ENCODE measurements at regions not wholly inside any gene's neighbourhood (a gene's known extent, or its start where the extent isn't known, plus 50 kb on each side); places are given as distances from the start of the nearest gene placed in this dataset.

- H3K4me3 Mint-ChIP-seq, result no peak overlapping the region
- H3K9me3 Mint-ChIP-seq, result no peaks in the 10 kb centered on the region
- no peaks in the 10 kb centered on the region for H3K36me3 Mint-ChIP-seq
- DNase-seq (ENCODE audit: low spot score in 2 of 2) (no peak), ATAC-seq (no peak)
- H3K4me1 Mint-ChIP-seq, result peaks cover 26% of the 10 kb centered on the region
- H3K27ac Mint-ChIP-seq, result no peak overlapping the region
Measured at GRCh38 chr10:92747066-92747465, 57.3 kb downstream of the HHEX start.

DNA sequence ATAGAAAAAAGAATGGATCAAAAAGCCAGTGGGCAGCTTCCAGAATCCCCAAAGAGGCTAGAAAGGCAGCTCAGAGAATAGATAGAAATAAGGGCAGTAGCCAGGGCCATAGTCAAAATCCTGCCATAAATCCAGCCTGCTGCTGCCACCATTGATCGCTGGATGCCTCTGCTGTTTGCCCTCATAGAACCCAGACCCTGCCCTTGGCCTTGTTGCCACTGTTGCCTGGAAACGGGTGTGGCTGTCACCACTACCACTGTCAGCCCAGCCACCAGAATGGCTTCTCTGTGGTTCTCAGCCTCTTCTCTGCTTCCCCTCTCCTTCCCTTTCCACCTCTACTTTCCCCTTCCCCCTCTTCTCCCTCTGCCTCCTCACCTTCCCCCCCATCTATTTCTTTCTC lies 57.8 kb downstream of the HHEX start:
- ATAC-seq (peak; percentile 50), DNase-seq (ENCODE audit: low spot score in 2 of 2) (no peak)
- Mint-ChIP-seq H3K9me3 (no peaks in the 10 kb centered on the region), H3K4me3 (no peak overlapping the region), H3K27ac (no peak overlapping the region), H3K36me3 (no peaks in the 10 kb centered on the region), H3K4me1 (peaks cover 21% of the 10 kb centered on the region)

DNA sequence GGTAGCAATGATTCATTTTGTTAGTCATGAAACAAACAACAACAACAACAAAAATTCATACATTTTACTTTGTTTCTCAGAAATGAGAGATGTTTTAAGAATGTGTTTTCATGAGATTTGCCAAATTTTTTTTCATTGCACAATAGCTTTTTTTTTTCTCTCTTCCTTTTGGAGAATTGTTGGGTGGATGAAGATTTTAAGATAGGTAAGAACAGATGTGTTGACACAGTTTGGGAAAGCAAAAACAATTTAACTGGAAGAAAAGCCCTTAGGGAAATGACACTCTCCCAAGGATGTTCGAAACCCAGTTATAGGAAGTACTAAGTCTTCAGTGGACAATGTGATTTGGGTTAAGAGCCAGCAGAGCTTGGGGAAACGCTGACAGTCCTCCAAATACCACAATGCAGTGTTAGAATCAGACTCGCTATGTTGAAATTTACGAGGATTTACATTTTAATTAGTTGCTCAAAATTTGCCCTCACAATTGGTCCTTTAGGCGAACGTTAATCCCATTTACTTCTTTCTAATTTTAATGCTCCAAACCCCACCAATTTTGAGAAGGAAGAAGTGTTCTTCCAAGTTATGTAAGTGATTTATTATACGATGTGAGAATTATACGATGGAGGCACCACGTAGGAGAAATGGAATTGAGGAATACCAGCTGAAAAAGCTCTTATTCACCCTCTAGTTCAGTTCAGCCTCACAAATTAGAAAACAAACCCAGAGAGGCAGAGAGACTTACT lies 61.2 kb downstream of the HHEX start:
- H3K4me1 Mint-ChIP-seq, result peaks cover 19% of the 10 kb centered on the region
- H3K4me3 Mint-ChIP-seq, result no peak overlapping the region
- no peak overlapping the region for H3K27ac Mint-ChIP-seq

GRCh38 chr10:92751534-92751811 lies 61.7 kb downstream of the HHEX start:
- Mint-ChIP-seq H3K4me3 (no peak overlapping the region), H3K36me3 (no peaks in the 10 kb centered on the region), H3K4me1 (peaks cover 19% of the 10 kb centered on the region), H3K27ac (no peak overlapping the region), H3K9me3 (no peaks in the 10 kb centered on the region)
- ATAC-seq (no peak), DNase-seq (ENCODE audit: low spot score in 2 of 2) (no peak)

More for the DNA sequence above, 61.2 kb downstream of the HHEX start:
- DNase-seq (ENCODE audit: low spot score in 2 of 2), result no peak
- H3K9me3 Mint-ChIP-seq, result no peaks in the 10 kb centered on the region
- H3K36me3 Mint-ChIP-seq, result no peaks in the 10 kb centered on the region
- no peak for ATAC-seq

GRCh38 chr10:92751827-92752226 lies 62.1 kb downstream of the HHEX start:
- Mint-ChIP-seq H3K36me3 (no peaks in the 10 kb centered on the region), H3K27ac (no peak overlapping the region), H3K9me3 (no peaks in the 10 kb centered on the region), H3K4me3 (no peak overlapping the region), H3K4me1 (peaks cover 17% of the 10 kb centered on the region)
- DNase-seq (ENCODE audit: low spot score in 2 of 2) (no peak), ATAC-seq (no peak)

DNA sequence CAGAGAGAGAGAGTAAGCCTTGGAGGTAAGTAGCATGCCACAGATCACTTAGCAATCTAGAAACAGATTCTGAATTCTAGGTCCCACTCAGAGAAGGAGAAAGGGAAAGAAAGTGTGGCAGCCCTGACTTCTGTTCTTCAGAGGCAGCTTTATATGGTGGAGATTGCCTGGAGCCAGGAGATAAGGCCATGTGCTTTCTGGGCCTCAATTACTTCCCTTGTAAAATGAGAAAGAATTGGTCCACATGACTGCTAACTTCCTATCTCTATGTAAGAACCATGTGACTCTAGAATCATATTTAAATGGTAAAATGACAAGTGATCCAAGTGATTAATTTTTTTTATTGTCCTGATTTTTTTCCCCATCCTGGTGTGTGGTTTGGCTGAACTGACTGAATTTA lies 64.1 kb downstream of the HHEX start:
- ATAC-seq (no peak), DNase-seq (ENCODE audit: low spot score in 2 of 2) (no peak)
- Mint-ChIP-seq H3K4me1 (peaks cover 4% of the 10 kb centered on the region), H3K36me3 (no peaks in the 10 kb centered on the region), H3K27ac (no peak overlapping the region), H3K9me3 (no peaks in the 10 kb centered on the region), H3K4me3 (no peak overlapping the region)

DNA sequence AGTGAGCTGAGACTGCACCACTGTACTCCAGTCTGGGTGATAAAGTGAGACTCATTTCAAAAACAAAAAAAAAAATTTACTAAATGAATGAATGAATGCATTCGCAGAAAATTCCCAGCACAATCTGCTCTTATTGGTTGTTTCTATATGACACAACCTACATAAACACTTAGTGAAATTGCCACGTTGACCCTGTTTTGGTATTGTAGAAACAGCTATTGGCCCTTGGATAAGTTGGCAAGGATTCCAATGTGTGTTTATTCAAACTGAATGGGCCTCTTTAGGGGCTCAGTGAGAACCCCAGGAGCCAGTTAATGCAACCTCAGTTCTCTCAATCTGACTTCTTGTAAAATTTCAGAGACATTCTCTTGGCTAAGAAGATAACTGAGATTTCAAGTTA lies 66.0 kb downstream of the HHEX start:
- ATAC-seq, result no peak
- no peaks in the 10 kb centered on the region for H3K9me3 Mint-ChIP-seq
- peaks cover 4% of the 10 kb centered on the region for H3K4me1 Mint-ChIP-seq
- no peak overlapping the region for H3K27ac Mint-ChIP-seq
- H3K36me3 Mint-ChIP-seq, result no peaks in the 10 kb centered on the region
- no peak for DNase-seq (ENCODE audit: low spot score in 2 of 2)
- no peak overlapping the region for H3K4me3 Mint-ChIP-seq

DNA sequence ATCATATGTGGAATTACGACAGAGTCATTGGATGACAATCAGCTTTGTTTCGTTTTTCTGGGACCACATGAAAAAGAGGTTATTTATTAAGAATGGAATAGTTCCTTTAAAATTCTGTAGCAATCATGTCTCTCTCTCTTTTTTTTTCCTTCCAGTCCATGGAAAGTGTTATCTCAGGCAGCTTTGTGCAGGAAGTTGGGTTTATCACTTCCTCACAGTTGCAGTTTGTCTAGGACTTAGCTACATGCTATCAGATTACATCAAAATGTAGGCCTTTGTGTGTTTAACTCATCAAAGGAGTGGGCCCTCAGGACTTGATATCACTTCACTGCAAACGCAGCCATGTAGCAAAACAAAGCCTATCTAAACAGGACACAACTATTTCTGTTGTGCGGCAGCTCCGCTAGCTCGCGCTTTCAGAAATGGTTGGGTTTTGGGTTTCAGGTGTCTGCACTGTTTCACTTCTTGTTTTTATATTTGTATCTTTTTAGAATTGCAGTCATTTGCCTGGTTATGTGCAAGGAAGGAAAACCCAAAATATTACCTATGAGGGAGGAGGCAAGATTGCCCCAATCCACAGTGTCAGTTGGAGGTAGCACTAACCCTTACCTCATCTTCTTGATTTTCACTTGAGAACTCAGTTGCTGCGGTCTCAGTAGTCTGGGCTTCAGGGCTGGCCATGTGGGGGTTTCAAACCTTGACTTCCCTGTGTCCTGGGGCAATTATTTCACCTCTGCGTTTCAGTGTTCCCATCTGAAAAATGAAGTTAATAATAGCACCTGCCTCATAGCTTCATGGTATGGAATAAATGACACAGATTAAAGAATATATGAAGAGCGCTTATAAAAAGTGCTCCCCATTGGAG lies 66.7 kb downstream of the HHEX start:
- DNase-seq (ENCODE audit: low spot score in 2 of 2), result no peak
- Mint-ChIP-seq H3K4me1 (peaks cover 4% of the 10 kb centered on the region), H3K9me3 (no peaks in the 10 kb centered on the region), H3K36me3 (no peaks in the 10 kb centered on the region), H3K4me3 (no peak overlapping the region), H3K27ac (no peak overlapping the region)
- peak; percentile 32 for ATAC-seq

DNA sequence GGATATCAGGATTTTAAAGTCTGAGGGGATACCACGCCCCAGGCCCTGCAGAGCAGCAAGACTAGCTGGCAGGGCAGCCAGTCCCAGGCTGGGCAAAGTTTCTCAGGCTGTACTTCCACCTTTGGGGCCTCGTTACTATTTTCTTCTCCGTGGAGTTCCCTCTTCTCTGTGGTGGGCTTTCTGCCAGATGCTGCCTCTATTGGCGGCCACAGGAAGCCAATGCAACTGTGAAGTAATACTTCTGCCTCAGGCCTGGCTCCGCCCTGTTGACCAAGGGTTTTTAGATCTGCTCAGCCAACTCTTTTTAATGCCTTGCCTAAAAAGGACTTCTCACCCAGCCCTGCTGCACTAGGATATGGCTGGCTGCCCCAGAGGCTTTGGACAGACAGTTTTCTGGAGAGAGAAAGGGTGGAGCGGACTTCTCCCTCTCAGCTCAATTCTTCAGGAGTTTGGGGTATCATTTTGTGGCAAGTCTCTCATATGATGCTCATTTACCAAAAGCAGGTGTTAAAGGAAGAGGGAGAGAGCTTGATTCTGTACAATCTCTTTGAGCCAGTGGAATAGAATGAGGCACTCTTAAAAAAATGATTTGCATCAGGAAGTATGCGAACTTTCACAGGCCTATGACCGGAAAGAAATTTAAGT lies 67.4 kb downstream of the HHEX start:
- no peak overlapping the region for H3K4me3 Mint-ChIP-seq
- no peaks in the 10 kb centered on the region for H3K36me3 Mint-ChIP-seq
- DNase-seq (ENCODE audit: low spot score in 2 of 2), result no peak
- H3K9me3 Mint-ChIP-seq, result no peaks in the 10 kb centered on the region
- H3K27ac Mint-ChIP-seq, result no peak overlapping the region
- peaks cover 4% of the 10 kb centered on the region for H3K4me1 Mint-ChIP-seq
- ATAC-seq, result peak; percentile 16

DNA sequence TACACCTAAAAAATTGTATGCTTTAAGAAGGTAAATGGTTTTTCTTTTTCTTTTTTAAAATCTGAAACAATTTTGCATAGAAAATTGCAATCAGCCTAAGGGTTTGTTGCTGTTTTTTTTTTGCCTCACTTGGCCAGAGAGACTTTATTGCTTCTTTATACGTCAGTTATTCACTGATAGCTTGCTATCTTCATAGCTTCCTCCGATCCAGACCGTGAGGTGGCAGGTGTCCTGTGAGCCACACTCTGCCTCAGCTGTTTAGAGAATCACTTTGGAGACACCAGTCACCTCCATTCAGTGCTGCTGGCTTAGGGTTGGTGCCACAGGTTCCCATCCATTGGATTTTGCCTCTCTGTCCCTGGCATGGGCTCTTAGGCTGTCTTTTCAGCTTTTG lies 68.0 kb downstream of the HHEX start:
- Mint-ChIP-seq H3K4me1 (peaks cover 4% of the 10 kb centered on the region), H3K9me3 (no peaks in the 10 kb centered on the region), H3K27ac (no peak overlapping the region), H3K4me3 (no peak overlapping the region), H3K36me3 (no peaks in the 10 kb centered on the region)
- DNase-seq (ENCODE audit: low spot score in 2 of 2) (no peak), ATAC-seq (no peak)

DNA sequence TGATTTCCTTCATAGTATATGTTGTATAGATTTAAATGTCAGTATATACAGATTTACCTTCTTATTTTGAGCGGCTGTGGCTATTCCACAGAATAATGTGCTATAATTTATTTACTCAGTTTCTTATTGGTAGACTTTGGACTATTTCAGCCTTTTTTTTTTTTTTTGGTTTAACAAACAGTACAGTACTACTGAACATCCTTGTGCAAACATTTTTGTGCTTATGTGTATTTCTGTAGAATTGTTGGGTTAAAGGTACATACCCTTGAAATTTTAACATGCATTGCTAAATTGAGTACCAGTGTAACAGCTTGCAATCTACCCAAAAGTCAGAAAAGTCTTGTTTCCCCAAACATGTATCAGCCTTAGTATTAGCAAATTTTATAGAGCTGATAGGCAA lies 68.8 kb downstream of the HHEX start:
- ATAC-seq (no peak), DNase-seq (ENCODE audit: low spot score in 2 of 2) (no peak)
- H3K9me3 Mint-ChIP-seq, result no peaks in the 10 kb centered on the region
- no peak overlapping the region for H3K4me3 Mint-ChIP-seq
- H3K36me3 Mint-ChIP-seq, result no peaks in the 10 kb centered on the region
- H3K4me1 Mint-ChIP-seq, result peaks cover 4% of the 10 kb centered on the region
- no peak overlapping the region for H3K27ac Mint-ChIP-seq

DNA sequence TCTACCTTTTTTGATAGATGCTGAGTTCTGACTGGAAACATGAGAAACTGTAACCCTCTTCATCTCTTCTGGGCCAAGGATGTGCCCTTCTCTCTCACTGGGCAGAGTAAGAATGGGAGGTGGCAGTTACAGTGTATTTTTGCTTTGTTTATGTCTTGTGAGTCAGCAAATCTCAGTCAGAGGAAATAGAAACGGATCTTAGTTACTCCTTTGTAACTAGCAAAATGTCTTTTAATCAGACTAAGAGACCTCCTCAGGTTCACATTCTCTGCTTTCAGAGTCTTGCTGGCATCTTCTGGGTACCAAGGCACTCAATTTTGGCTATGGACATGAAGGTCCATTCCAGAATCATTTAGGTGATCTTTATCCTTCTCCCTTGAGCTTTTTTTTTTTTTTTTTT lies 70.9 kb downstream of the HHEX start:
- Mint-ChIP-seq H3K4me3 (no peak overlapping the region), H3K27ac (no peak overlapping the region), H3K4me1 (peaks cover 4% of the 10 kb centered on the region), H3K9me3 (no peaks in the 10 kb centered on the region), H3K36me3 (no peaks in the 10 kb centered on the region)
- ATAC-seq (no peak), DNase-seq (ENCODE audit: low spot score in 2 of 2) (no peak)

GRCh38 chr10:92761571-92761970 lies 71.8 kb downstream of the HHEX start:
- no peak for ATAC-seq
- no peaks in the 10 kb centered on the region for H3K36me3 Mint-ChIP-seq
- H3K4me1 Mint-ChIP-seq, result peaks cover 4% of the 10 kb centered on the region
- no peak overlapping the region for H3K4me3 Mint-ChIP-seq
- no peak for DNase-seq (ENCODE audit: low spot score in 2 of 2)
- H3K9me3 Mint-ChIP-seq, result no peaks in the 10 kb centered on the region
- H3K27ac Mint-ChIP-seq, result no peak overlapping the region

- Mint-ChIP-seq H3K36me3 (no peaks in the 10 kb centered on the region), H3K27ac (no peak overlapping the region), H3K4me1 (no peaks in the 10 kb centered on the region), H3K4me3 (no peak overlapping the region), H3K9me3 (peaks cover 7% of the 10 kb centered on the region)
- DNase-seq (ENCODE audit: low spot score in 2 of 2), result no peak
- no peak for ATAC-seq
Measured at GRCh38 chr10:92763634-92764155, 73.9 kb downstream of the HHEX start.

- DNase-seq (ENCODE audit: low spot score in 2 of 2) (no peak), ATAC-seq (no peak)
- Mint-ChIP-seq H3K36me3 (no peaks in the 10 kb centered on the region), H3K4me3 (no peak overlapping the region), H3K4me1 (no peaks in the 10 kb centered on the region), H3K9me3 (peaks cover 7% of the 10 kb centered on the region), H3K27ac (no peak overlapping the region)
Measured at GRCh38 chr10:92766451-92766850, 76.7 kb downstream of the HHEX start.

GRCh38 chr10:92768104-92768503 lies 78.3 kb downstream of the HHEX start:
- no peaks in the 10 kb centered on the region for H3K4me1 Mint-ChIP-seq
- no peak overlapping the region for H3K4me3 Mint-ChIP-seq
- H3K9me3 Mint-ChIP-seq, result peaks cover 7% of the 10 kb centered on the region
- no peak overlapping the region for H3K27ac Mint-ChIP-seq
- DNase-seq (ENCODE audit: low spot score in 2 of 2) (no peak), ATAC-seq (no peak)
- no peaks in the 10 kb centered on the region for H3K36me3 Mint-ChIP-seq
